ENCODE measurements at regions not wholly inside any gene's neighbourhood (a gene's known extent, or its start where the extent isn't known, plus 50 kb on each side); places are given as distances from the start of the nearest gene placed in this dataset.

GRCh38 chr5:135134691-135135381 lies 100.8 kb upstream of the PITX1 start:
- TF ChIP-seq, protein P1, sequence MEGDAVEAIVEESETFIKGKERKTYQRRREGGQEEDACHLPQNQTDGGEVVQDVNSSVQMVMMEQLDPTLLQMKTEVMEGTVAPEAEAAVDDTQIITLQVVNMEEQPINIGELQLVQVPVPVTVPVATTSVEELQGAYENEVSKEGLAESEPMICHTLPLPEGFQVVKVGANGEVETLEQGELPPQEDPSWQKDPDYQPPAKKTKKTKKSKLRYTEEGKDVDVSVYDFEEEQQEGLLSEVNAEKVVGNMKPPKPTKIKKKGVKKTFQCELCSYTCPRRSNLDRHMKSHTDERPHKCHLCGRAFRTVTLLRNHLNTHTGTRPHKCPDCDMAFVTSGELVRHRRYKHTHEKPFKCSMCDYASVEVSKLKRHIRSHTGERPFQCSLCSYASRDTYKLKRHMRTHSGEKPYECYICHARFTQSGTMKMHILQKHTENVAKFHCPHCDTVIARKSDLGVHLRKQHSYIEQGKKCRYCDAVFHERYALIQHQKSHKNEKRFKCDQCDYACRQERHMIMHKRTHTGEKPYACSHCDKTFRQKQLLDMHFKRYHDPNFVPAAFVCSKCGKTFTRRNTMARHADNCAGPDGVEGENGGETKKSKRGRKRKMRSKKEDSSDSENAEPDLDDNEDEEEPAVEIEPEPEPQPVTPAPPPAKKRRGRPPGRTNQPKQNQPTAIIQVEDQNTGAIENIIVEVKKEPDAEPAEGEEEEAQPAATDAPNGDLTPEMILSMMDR (conservative IDR thresholded peaks at IDR 0.05; ENCODE audit: low read depth, low read length), result no peak
- TF ChIP-seq EZH2 (IDR thresholded peaks at IDR 0.05; ENCODE audit: borderline replicate concordance, low read depth, low read length, poor library complexity, severe bottlenecking), result no peak
